ENCODE measurements at regions not wholly inside any gene's neighbourhood (a gene's known extent, or its start where the extent isn't known, plus 50 kb on each side); places are given as distances from the start of the nearest gene placed in this dataset.

DNA sequence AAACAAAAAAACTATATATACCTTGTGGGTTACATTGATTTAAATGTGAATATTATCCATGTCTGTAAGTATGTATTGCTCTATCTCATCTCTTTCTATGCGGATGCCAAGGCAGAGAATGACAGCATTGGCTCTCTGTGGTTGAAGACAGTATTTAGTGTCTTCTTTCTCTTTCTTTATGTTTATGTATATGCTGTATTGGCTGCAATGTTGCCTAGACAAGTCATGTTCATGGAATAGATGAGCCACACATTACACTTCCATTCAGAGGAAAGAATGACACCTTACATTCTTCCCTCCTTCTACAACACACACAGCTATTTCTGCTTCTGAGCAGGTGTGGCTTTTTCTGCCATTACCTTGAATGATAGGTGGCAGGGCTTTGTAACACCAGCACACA lies 639.4 kb upstream of the MIR17HG start:
- 85% methylated on average over 1 of the region's 1 CpG for WGBS
- H3K27ac ChIP-seq (ENCODE audit: low read depth in 1 of 2, low read length in 2 of 2) = no peak overlapping the region
- peaks cover 0 to 3% (median 0%) of the 10 kb centered on the region in 4 donors for H3K9me3 ChIP-seq (ENCODE audit: control insufficient read depth in 4 of 4, low read length in 3 of 4)
- no peaks in the 10 kb centered on the region for H3K27me3 ChIP-seq (ENCODE audit: control insufficient read depth in 4 of 4, insufficient read depth in 4 of 4, low read length in 3 of 4)
- TF ChIP-seq FOXA1 (IDR thresholded peaks at IDR 0.05) (no peak), HNF4G (IDR thresholded peaks at IDR 0.05) (no peak), FOXA2 (IDR thresholded peaks at IDR 0.05) (no peak), JUND (IDR thresholded peaks at IDR 0.05) (no peak), TAF1 (conservative IDR thresholded peaks at IDR 0.05) (no peak), SP1 (IDR thresholded peaks at IDR 0.05) (no peak), EGR1 (IDR thresholded peaks at IDR 0.05; ENCODE audit: low read depth in 2 of 2) (no peak), GABPA (IDR thresholded peaks at IDR 0.05 in 1 of 2, conservative IDR thresholded peaks at IDR 0.05 in 1 of 2) (no peak), NR2F2 (IDR thresholded peaks at IDR 0.05) (no peak), RXRA (IDR thresholded peaks at IDR 0.05) (no peak), RAD21 (IDR thresholded peaks at IDR 0.05) (no peak), YY1 (IDR thresholded peaks at IDR 0.05) (no peak), HNF4A (conservative IDR thresholded peaks at IDR 0.05) (no peak)
- TF ChIP-seq, protein P1, sequence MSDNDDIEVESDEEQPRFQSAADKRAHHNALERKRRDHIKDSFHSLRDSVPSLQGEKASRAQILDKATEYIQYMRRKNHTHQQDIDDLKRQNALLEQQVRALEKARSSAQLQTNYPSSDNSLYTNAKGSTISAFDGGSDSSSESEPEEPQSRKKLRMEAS (IDR thresholded peaks at IDR 0.05) = no peak
- TF ChIP-seq, protein P2, sequence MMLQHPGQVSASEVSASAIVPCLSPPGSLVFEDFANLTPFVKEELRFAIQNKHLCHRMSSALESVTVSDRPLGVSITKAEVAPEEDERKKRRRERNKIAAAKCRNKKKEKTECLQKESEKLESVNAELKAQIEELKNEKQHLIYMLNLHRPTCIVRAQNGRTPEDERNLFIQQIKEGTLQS (IDR thresholded peaks at IDR 0.05) = no peak
- TF ChIP-seq, protein P3, sequence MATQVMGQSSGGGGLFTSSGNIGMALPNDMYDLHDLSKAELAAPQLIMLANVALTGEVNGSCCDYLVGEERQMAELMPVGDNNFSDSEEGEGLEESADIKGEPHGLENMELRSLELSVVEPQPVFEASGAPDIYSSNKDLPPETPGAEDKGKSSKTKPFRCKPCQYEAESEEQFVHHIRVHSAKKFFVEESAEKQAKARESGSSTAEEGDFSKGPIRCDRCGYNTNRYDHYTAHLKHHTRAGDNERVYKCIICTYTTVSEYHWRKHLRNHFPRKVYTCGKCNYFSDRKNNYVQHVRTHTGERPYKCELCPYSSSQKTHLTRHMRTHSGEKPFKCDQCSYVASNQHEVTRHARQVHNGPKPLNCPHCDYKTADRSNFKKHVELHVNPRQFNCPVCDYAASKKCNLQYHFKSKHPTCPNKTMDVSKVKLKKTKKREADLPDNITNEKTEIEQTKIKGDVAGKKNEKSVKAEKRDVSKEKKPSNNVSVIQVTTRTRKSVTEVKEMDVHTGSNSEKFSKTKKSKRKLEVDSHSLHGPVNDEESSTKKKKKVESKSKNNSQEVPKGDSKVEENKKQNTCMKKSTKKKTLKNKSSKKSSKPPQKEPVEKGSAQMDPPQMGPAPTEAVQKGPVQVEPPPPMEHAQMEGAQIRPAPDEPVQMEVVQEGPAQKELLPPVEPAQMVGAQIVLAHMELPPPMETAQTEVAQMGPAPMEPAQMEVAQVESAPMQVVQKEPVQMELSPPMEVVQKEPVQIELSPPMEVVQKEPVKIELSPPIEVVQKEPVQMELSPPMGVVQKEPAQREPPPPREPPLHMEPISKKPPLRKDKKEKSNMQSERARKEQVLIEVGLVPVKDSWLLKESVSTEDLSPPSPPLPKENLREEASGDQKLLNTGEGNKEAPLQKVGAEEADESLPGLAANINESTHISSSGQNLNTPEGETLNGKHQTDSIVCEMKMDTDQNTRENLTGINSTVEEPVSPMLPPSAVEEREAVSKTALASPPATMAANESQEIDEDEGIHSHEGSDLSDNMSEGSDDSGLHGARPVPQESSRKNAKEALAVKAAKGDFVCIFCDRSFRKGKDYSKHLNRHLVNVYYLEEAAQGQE (IDR thresholded peaks at IDR 0.05) = no peak
- TF ChIP-seq, protein P4, sequence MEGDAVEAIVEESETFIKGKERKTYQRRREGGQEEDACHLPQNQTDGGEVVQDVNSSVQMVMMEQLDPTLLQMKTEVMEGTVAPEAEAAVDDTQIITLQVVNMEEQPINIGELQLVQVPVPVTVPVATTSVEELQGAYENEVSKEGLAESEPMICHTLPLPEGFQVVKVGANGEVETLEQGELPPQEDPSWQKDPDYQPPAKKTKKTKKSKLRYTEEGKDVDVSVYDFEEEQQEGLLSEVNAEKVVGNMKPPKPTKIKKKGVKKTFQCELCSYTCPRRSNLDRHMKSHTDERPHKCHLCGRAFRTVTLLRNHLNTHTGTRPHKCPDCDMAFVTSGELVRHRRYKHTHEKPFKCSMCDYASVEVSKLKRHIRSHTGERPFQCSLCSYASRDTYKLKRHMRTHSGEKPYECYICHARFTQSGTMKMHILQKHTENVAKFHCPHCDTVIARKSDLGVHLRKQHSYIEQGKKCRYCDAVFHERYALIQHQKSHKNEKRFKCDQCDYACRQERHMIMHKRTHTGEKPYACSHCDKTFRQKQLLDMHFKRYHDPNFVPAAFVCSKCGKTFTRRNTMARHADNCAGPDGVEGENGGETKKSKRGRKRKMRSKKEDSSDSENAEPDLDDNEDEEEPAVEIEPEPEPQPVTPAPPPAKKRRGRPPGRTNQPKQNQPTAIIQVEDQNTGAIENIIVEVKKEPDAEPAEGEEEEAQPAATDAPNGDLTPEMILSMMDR (IDR thresholded peaks at IDR 0.05; ENCODE audit: low read depth, low read length, missing input control) = no peak
- TF ChIP-seq, protein P5, sequence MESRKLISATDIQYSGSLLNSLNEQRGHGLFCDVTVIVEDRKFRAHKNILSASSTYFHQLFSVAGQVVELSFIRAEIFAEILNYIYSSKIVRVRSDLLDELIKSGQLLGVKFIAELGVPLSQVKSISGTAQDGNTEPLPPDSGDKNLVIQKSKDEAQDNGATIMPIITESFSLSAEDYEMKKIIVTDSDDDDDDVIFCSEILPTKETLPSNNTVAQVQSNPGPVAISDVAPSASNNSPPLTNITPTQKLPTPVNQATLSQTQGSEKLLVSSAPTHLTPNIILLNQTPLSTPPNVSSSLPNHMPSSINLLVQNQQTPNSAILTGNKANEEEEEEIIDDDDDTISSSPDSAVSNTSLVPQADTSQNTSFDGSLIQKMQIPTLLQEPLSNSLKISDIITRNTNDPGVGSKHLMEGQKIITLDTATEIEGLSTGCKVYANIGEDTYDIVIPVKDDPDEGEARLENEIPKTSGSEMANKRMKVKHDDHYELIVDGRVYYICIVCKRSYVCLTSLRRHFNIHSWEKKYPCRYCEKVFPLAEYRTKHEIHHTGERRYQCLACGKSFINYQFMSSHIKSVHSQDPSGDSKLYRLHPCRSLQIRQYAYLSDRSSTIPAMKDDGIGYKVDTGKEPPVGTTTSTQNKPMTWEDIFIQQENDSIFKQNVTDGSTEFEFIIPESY (IDR thresholded peaks at IDR 0.05) = no peak
- DNase-seq (ENCODE audit: low spot score) = no peak
- no peak overlapping the region for H3K9ac ChIP-seq (ENCODE audit: low read depth in 1 of 2, low read length in 2 of 2)
- no peaks in the 10 kb centered on the region for H3K4me1 ChIP-seq (ENCODE audit: control insufficient read depth in 4 of 4, insufficient read depth in 4 of 4, low read length in 3 of 4)
- no peak overlapping the region for H3K4me3 ChIP-seq (ENCODE audit: low read depth in 1 of 3, low read length in 3 of 3)
- no peaks in the 10 kb centered on the region for H3K36me3 ChIP-seq (ENCODE audit: control insufficient read depth in 4 of 4, insufficient read depth in 3 of 4, low read depth in 1 of 4, low read length in 3 of 4)

Measured in liver (tissue), 8 donors.